Endothelial cell of hepatic sinusoid (primary cell): ENCODE measurements at regions not wholly inside any gene's neighbourhood (a gene's known extent, or its start where the extent isn't known, plus 50 kb on each side); places are given as distances from the start of the nearest gene placed in this dataset.
"Not testable (repeated sequence)": the region's sequence is repeated elsewhere in the genome, so short reads cannot be mapped to it uniquely, and the experiment has no call there.

Source experiments
- in situ Hi-C: cut with HindIII; loops from 2 replicates; pipeline ENCODE4 v1.10.0; 2017; ENCODE audit warnings: low sequenced_read_pairs

DNA sequence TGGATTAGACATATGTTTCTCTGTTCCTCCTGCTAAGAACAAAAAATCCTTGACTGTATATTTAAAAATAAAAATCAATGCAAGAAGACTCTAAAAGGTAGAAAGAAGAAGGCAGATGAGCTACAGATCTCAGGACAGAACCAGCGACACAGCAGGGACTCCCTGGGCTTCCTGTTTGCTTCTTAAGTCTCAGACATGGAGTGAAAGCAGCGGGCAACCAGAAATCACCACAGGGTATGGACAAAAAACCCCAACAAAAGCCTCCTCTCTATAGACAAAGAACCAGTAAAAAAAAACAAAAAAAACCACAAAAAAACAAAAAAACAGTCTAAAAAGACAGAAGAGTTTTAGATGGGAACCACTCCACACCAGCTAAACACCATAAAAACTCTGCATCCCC is 971.0 kb upstream of the GYPC start:
- in situ Hi-C loops: no loop called here

DNA sequence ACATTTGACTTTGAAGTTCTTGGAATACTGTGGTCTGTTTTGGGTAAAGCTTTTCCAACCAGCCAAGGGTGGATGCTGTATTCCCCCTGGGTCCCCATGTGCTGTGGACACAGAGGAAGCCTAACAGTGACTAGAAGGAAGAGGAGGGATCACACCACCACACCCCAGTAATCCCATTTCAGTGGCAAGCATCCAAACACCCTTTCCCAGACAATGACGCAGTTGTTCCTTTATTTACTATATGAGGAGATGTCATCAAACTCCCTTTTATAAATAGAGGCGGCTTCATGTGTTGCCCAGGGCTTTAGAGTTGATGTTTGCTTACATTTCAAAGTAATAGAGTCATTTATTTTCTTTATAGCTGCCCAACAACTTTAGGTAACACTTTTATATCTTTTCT is 959.4 kb upstream of the GYPC start:
- in situ Hi-C loops: no loop called here

DNA sequence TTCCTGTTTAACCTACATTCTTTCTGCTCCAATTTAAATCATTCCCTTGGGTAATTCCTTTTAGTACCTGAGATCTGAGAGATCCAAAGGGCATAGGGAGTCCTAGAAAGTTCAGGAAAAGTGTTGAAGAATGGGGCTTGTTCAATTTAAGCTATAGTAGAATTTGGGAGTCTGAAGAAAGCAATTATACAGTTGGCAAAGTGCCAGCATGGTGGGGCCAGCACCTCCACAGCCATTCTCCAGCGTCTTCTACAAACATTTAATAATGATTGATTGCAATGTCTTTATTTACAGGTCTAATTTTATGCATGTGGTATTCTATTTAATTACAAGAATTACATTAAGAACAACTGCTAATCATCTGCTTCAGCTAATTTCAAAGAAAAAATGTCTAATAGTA is 957.7 kb upstream of the GYPC start:
- in situ Hi-C loops: no loop called here

DNA sequence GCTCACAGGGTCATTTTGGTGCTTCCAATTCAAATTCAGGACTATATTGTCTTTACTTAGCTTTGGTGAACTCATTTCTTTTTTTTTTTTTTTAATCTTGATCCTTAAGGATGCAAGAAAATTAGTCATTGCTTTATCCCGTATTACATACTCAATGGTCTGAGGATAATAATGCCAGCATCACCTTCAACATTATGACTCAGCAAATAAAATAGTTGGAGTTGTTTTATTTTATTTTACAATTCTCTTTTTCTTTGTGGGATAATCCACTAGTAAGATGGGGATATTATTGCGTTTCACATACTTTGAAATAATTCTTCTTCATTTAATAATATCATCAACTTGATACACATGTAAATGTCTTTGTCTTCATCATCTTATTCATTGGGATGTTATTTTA is 954.9 kb upstream of the GYPC start:
- in situ Hi-C loops: no loop called here

DNA sequence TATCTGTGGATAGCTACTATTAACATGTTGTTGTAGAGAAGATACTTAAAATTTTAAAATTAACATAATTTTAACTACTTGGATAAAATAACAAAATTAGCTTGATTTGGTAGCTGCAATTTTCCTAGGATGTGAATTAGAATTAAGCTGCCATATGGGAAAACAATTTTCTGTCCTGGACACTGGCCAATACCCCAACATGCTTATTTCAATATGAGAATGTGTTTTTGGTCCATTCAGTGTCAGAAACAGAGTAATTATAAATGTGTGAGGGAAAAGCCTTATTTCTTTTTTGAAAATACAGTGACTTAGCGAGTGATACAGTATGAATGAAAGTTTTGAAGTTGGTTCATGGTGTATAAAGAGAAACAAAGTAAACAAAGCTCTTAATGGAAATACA is 948.3 kb upstream of the GYPC start:
- in situ Hi-C loops: no loop called here

DNA sequence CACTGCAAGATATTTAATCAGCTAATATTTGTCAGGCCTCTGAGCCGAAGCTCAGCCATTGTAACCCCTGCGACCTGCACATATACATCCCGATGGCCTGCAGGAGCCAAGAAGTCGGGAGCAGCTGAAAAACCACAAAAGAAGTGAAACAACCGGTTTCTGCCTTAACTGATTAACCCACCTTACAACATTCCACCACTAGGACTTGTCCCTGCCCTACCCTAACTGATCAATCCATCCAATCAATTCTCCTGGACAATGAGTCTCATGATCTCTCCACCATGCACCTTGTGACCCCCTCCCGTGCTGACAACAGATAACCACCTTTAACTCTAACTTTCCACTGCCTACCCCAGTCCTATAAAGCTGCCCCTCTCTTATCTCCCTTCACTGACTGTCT is 945.4 kb upstream of the GYPC start:
- in situ Hi-C loops: no loop called here

DNA sequence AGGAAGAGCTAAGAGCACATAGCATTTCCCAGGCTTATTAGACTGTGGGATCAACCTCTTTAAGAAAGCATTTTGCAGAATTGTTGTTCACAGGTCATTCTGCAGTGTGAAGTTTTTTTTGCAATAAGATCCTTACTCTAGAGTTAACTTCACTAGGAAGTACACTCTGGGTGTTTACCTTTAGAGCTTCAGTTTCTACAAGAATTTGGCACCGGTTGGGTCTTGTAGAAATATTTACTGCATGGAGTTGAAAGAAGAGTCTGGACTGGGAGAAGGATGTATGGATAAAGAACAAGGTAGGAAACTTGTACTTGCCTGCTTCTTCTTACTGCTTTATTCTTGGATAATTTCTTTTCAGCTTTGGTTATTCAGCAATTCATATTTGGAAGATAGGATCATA is 944.9 kb upstream of the GYPC start:
- in situ Hi-C loops: no loop called here

DNA sequence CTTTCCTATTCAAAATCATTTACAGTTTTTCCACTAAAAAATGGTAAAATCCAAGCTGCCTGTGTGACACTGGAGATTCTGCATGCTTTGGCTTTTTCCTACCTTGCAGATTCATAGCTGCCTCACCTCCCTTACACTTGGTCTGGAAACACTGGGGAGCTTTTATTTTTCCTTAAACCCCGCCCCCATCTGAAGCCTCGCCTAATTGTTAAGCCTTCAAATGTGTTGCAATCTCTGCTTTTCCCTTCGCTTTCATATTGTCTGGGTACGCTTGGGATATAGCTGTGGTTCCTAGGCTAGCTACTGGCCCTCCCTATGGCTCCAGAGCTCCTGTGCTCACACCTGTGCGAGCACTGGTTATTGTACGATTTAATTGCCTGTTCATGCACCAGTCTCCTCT is 942.4 kb upstream of the GYPC start:
- in situ Hi-C loops: no loop called here

DNA sequence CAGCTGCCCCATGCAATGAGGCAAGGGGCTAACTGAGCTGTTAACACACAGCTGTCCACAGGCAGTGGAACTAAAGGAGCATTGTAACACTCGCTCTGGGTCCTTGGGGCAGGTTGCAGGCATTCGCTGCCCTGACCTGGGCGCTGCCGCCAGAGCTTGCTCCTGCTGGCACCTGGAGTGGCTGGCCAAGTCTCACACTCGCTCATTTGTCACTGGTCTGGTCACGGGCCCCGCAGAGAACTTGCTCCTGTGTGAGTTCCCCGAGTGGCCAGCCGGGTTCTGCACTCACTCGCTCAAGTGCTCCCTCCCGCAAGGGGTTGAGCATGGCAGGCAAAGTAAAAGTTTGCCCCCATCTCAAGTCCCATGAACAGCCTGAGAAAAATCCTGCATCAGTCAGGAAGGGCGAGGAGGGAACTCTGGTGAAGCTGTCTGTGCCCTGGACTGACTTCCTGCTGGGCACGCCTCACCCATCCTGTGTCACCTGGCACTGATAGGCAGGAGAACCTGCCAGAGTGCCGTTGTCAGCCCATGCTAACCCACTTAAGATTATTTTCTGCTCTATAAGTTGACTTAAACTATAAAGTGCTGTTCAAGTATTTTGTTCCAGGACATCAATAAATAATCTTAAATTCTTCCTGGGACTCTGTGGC is 934.8 kb upstream of the GYPC start:
- in situ Hi-C loops: no loop called here

DNA sequence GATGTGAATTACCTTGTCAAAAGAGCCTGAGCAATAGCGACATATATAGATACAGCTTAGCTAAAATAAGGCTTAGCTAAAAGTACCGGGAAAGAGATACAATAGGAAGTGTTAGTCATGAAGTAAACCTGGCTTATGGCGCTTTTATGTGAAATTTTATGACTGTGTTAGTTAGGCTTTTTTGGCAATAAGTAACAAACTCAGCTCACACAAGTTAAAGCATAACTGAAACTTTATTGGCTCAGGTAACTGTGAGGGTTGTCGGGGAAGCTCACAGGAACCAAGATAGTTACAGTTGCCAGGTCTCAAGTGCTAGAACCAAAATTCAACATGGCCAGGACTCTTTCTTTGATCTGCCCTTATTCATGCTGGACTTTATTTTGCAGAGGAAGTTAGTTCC is 925.0 kb upstream of the GYPC start:
- in situ Hi-C loops: no loop called here

DNA sequence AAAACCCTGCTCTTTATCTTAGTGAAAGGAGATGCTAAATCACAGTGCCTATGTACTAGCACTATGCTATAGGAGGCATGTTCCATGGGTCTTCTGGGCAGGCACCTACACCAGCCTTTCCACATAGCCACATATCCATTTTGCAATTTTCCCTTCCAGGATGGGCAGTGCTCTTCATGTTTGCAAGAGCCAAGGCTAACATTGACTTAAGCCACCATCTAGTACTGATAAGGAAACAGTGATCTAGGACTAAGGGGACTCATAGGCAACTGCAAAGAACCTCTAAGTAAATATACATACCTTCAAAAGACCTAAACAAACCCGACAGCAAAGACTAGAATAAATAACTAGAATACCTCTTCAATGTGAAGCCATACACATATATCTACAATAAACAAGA is 919.7 kb upstream of the GYPC start:
- in situ Hi-C loops: no loop called here

DNA sequence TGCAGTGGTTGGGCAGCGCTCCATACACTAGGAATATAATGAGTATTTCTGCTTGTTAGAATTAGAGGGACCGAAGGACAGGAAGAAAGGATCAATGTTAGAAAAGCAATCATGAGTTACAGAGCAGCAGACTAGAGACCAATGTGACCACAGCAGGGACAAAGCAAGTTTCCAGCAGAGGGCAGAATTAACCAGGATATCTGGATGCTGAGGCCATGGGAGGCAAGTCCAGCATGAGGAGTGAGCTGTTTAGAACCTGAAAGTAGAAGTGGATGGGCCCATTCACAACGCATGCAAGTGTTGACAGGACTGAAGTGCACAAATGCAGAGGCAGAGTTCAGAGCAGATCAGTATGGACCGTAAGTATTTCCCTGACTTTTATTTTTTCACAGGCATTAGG is 910.4 kb upstream of the GYPC start:
- in situ Hi-C loops: no loop called here

DNA sequence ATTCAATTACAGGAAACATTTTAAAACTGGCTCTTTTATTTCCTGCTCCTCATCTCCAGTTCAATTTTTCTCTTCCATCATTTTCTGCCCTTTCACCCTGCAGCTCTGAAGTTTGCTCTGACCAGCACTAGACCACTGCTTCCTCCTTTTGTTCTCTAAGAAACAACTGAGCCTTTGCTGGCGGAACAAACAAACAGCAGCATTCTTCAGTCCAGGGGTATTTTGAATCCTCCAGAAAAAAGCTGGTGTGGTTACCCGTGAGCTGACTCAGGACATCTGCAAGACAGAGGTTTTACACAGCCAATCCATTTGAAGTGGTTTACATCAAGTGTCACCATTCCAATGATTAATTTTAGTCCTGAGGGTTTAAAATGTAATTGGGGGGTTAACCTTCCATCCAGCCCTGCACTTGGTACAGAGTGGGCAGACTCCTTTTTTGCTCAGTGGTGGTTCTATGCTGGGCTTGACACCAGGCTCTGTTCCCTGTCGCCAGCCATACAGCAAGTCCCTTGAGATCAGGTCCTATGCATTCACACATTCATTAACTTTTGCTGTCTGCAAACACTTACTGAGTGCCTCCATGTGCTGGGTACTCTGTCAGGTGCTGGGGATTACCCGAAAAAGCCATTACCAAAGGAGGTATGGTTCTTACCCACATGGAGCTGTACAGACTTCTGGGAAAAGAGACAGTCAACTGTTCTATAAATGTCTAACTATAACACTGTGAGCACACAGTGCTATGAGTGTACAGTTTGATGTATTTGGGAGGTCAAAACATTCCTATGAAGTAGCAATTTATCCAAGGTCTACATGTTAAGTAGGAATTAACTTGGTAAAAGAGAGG is 909.4 kb upstream of the GYPC start:
- in situ Hi-C loops: no loop called here

DNA sequence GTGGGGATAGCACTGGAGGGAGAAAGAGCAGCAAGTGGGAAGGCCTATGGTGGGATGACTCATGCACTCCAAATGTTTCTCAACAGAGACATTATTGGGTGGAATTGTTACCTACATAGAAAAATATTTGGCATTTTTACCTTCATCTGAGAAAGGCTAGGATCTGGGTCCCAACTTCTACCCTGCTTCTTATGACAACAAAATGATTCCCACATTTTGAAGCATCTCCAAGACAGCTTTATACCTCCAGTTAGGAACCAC is 908.9 kb upstream of the GYPC start:
- in situ Hi-C loops: no loop called here

DNA sequence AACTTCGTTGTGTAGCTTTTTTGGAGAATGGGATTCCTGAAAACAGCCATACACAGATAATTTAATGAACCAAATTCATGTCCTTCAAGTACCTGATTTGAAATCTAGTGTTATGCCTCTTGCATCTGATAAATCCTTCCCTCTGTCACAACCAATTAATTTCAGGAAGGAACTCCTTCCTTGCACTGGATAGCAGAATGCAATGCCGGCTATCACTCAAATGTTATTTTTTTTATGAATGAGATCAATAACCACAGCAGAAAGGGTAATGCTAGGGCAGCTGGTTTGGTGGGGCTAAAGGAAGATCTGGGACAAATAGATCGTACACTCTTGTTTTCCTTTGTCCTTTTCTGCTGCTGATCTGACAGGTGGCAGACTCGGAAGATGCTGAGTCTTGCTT is 899.5 kb upstream of the GYPC start:
- in situ Hi-C loops: no loop called here

DNA sequence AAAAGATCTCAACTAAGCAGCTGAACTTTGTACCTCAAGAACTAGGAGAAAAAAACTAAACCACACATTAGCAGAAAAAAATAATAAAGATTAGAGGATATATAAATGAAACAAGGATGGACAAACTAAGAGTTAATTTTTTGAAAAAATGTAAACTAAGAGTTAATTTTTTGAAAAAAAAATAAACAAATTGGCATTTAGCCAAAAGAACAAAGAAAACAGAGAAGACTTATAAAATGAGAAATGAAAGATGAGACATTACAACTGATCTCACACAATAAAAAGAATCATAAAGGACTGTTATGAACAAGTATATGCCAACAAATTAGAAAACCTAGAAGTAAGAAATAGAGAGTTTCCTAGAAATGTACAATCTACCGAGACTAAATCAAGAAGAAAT is 859.2 kb upstream of the GYPC start:
- in situ Hi-C loops: no loop called here

DNA sequence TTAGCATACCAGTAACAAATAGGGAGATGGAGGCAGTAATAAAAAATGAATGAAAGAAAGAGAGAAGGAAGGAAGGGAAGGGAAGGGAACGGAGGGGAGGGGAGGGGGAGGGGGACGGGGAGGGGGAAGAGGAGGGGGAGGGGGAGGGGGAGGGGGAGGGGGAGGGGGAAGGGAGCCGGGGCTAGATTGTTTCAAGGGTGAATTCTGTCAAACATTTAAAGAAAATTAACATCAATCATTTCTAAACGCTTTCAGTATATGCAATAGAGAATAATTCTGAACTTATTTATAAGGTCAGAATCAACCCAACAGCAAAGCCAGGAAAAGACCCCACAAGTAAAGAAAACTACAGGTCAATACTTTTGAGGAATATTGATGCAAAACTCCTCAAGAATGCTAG is 858.8 kb upstream of the GYPC start:
- in situ Hi-C loops: no loop called here

DNA sequence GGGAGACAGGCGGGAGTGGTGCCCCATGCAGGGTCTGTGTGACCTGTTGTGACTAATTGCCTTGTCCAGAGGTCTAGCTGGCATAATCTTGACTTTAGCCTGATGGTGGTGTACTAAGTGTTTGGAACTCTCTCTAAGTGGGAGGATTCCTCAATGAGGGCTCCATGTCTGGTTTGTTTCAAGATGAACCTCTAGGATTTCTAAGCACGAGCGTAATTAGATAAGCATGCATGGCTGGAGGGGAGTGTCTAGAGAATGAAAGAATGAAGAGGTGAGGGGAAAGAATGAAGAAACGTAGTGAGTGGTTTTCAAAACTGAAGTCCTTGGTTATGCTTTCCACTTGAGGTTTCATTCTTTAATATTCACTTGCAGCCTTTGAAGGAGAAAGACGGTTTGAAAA is 833.2 kb upstream of the GYPC start:
- in situ Hi-C loops: no loop called here

DNA sequence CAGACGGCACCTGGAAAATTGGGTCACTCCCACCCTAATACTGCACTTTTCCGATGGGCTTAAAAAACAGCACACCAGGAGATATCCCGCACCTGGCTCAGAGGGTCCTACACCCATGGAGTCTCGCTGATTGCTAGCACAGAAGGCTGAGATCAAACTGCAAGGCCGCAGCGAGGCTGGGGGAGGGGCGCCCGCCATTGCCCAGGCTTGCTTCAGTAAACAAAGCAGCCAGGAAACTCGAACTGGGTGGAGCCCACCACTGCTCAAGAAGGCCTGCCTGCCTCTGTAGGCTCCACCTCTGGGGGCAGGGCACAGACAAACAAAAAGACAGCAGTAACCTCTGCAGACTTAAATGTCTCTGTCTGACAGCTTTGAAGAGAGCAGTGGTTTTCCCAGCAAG is 830.2 kb upstream of the GYPC start:
- in situ Hi-C loops: not testable (repeated sequence)

DNA sequence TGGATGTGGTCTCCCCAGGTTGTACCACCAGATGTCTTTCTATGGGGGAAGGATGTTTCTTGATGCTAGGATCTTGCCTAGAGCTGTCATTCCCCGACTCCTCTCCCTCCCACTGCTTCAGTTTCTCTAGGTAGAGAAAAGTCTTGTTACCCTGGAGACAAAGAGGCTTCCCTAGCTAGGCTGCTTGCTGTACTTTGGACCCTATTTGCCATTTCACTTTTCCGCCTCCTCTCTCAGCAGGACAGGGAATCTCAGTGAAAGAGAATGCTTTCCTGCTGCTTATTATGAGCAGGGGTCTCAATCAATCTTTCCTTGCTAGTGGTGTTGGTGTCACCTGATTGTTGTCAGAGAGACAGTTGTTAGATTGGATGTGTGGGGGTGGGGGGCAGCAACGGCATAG is 818.8 kb upstream of the GYPC start:
- in situ Hi-C loops: no loop called here

DNA sequence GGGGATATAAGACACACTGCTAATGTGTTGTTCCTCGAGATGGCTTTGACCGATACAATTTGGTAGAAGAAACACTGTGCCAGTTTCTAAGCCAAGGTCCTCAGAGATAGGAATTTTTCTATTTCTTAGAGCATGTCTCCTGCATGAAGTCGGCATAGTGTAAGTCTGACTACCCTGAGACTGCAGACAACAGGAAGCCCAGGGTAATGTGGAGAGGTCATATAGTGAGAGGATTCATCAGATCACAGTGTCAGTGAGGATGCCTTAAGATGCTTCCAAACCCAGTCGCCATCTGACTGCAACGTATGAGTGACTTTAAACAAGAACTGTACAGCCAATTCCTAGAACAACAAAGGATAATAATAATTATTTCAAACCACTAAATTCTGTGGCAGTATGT is 818.3 kb upstream of the GYPC start:
- in situ Hi-C loops: no loop called here

DNA sequence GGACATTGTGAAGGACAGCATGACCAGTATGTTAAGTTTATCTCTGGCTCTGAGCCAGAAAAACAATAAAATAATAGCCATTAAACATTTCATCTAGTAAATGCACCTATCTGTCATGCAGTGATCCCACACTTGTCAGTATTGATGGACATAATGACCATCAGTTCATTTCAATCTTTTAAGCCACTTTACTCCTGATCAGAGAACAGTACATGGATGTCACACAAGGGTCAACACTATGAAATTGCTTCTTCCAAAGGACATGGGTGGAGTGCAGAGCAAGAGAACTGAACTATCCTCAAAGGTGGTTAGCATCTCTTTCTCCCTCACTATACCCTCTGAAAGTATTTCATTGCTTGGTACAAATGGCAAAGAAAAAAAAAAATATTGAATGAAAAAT is 816.0 kb upstream of the GYPC start:
- in situ Hi-C loops: no loop called here

DNA sequence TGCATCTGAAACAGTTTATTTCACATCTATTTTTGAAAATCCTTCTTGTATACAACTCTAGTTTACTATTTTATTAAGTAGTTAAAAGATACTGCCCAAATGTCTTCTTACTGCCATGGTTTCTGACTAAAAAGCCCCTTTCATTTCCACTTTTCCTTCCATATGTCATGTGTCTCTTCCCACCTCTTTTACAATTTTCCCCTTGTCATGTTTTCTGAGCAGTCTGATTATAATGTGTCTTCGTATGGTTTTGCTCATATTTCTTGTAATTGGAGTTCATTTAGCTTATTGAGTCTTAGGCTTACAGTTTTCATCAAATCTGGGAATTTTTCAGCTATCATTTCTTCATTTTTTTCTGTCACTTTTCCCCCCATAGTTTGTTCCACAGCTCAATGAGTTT is 813.9 kb upstream of the GYPC start:
- in situ Hi-C loops: no loop called here
